WTC11 (cell line): ENCODE measurements at regions not wholly inside any gene's neighbourhood (a gene's known extent, or its start where the extent isn't known, plus 50 kb on each side); places are given as distances from the start of the nearest gene placed in this dataset.

Experiments
- ATAC-seq: fragments of 200-7000 bp; cut with Tn5 transposase; 2 replicates; pipeline ENCODE4 v1.10.0; 2021; ENCODE audit warnings: mild to moderate bottlenecking, moderate library complexity
- CTCF ChIA-PET: fragments of 300-600 bp; sonication (Branson Sonifier 250); formaldehyde crosslinking; loops from one replicate; lab custom pipeline; 2021; ENCODE audit warnings: antibody characterized with exemption; lab: Charles Lee
- POLR2A ChIA-PET: fragments of 350-600 bp; sonication (Branson Sonifier 250); formaldehyde crosslinking; loops from one replicate; lab custom pipeline; 2021; ENCODE audit warnings: antibody characterized with exemption; lab: Charles Lee
- DNase-seq: peaks from one replicate; pipeline ENCODE4 v3.0.0; 2021; ENCODE audit warnings: low spot score
- H3K27ac Mint-ChIP-seq: 2 replicates; pipeline ENCODE4 v1.8.0; 2021; ENCODE audit warnings: mixed read lengths
- H3K27me3 Mint-ChIP-seq: 2 replicates; pipeline ENCODE4 v1.8.0; 2021; ENCODE audit warnings: low read depth, mild to moderate bottlenecking, moderate library complexity, mixed read lengths
- H3K36me3 Mint-ChIP-seq: 2 replicates; pipeline ENCODE4 v1.8.0; 2021; ENCODE audit warnings: mixed read lengths
- H3K4me1 Mint-ChIP-seq: 2 replicates; pipeline ENCODE4 v1.8.0; 2022; ENCODE audit warnings: mixed read lengths
- H3K4me3 Mint-ChIP-seq: 2 replicates; pipeline ENCODE4 v1.8.0; 2021; ENCODE audit warnings: mild to moderate bottlenecking, moderate library complexity, mixed read lengths
- H3K9me3 Mint-ChIP-seq: 2 replicates; pipeline ENCODE4 v1.8.0; 2021; ENCODE audit warnings: mixed read lengths
- ATF3 ChIP-seq: sonication (generic); formaldehyde crosslinking; conservative IDR thresholded peaks from 2 replicates; pipeline ENCODE4 v1.8.1; 2022; ENCODE audit warnings: mild to moderate bottlenecking, missing genetic modification reagents
- CREB1 ChIP-seq: sonication (generic); formaldehyde crosslinking; IDR thresholded peaks from 2 replicates; pipeline ENCODE4 v1.8.0; 2023; ENCODE audit warnings: mild to moderate bottlenecking, missing genetic modification reagents
- CTCF ChIP-seq: fragments of 200-600 bp; IDR thresholded peaks from 2 replicates; pipeline ENCODE4 v1.8.0; 2022; ENCODE audit warnings: antibody characterized with exemption
- E2F1 ChIP-seq: sonication (generic); formaldehyde crosslinking; IDR thresholded peaks from 2 replicates; pipeline ENCODE4 v1.8.0; 2022; ENCODE audit warnings: mild to moderate bottlenecking, missing genetic modification reagents
- EMX1 ChIP-seq: fragments of 250-450 bp; sonication (Bioruptor Pico); IDR thresholded peaks from 2 replicates; pipeline ENCODE4 v1.8.0; 2021; ENCODE audit warnings: mild to moderate bottlenecking
- ERG ChIP-seq: fragments of 250-450 bp; sonication (Bioruptor Pico); IDR thresholded peaks from 2 replicates; pipeline ENCODE4 v1.8.0; 2021; ENCODE audit warnings: mild to moderate bottlenecking
- GABPB1 ChIP-seq: sonication (generic); formaldehyde crosslinking; IDR thresholded peaks from 2 replicates; pipeline ENCODE4 v1.8.1; 2023; ENCODE audit warnings: mild to moderate bottlenecking, missing genetic modification reagents
- GTF2I ChIP-seq: fragments of 250-450 bp; sonication (Bioruptor Pico); conservative IDR thresholded peaks from 2 replicates; pipeline ENCODE4 v1.4.0; 2021; ENCODE audit warnings: mild to moderate bottlenecking
- MAX ChIP-seq: sonication (generic); formaldehyde crosslinking; IDR thresholded peaks from 2 replicates; pipeline ENCODE4 v1.8.0; 2022; ENCODE audit warnings: mild to moderate bottlenecking, missing genetic modification reagents
- NFATC4 ChIP-seq: fragments of 250-450 bp; sonication (Bioruptor Pico); IDR thresholded peaks from 2 replicates; pipeline ENCODE4 v1.9.0; 2021; ENCODE audit warnings: mild to moderate bottlenecking
- NR2C2 ChIP-seq: sonication (generic); formaldehyde crosslinking; IDR thresholded peaks from 2 replicates; pipeline ENCODE4 v1.8.0; 2022; ENCODE audit warnings: mild to moderate bottlenecking, missing genetic modification reagents
- RORB ChIP-seq: fragments of 250-450 bp; sonication (Bioruptor Pico); IDR thresholded peaks from 2 replicates; pipeline ENCODE4 v1.9.0; 2021; ENCODE audit warnings: mild to moderate bottlenecking
- SP1 ChIP-seq: sonication (generic); formaldehyde crosslinking; conservative IDR thresholded peaks from 2 replicates; pipeline ENCODE4 v1.8.1; 2022; ENCODE audit warnings: missing genetic modification reagents
- TEAD1 ChIP-seq: sonication (generic); formaldehyde crosslinking; IDR thresholded peaks from 2 replicates; pipeline ENCODE4 v1.8.0; 2022; ENCODE audit warnings: mild to moderate bottlenecking, missing genetic modification reagents
- TP53 ChIP-seq: sonication (generic); formaldehyde crosslinking; IDR thresholded peaks from 2 replicates; pipeline ENCODE4 v1.8.1; 2023; ENCODE audit warnings: mild to moderate bottlenecking, missing genetic modification reagents
- ZMAT4 ChIP-seq: fragments of 250-450 bp; sonication (Bioruptor Pico); IDR thresholded peaks from 2 replicates; pipeline ENCODE4 v1.9.0; 2021; ENCODE audit warnings: mild to moderate bottlenecking
- ZNF396 ChIP-seq: fragments of 250-450 bp; sonication (Bioruptor Pico); IDR thresholded peaks from 2 replicates; pipeline ENCODE4 v1.8.0; 2021; ENCODE audit warnings: mild to moderate bottlenecking, moderate library complexity, borderline replicate concordance
- ZNF423 ChIP-seq: fragments of 250-450 bp; sonication (Bioruptor Pico); IDR thresholded peaks from 2 replicates; pipeline ENCODE4 v2.1.2; 2022; ENCODE audit warnings: mild to moderate bottlenecking, moderate library complexity
- ZNF425 ChIP-seq: fragments of 250-450 bp; sonication (Bioruptor Pico); conservative IDR thresholded peaks from 2 replicates; pipeline ENCODE4 v1.9.0; 2021; ENCODE audit warnings: mild to moderate bottlenecking
- TF ChIP-seq, protein P1 (sequence below): sonication (generic); formaldehyde crosslinking; IDR thresholded peaks from 2 replicates; pipeline ENCODE4 v1.8.0; 2022; ENCODE audit warnings: missing genetic modification reagents
- TF ChIP-seq, protein P2 (sequence below): sonication (generic); formaldehyde crosslinking; IDR thresholded peaks from 2 replicates; pipeline ENCODE4 v1.8.1; 2022; ENCODE audit warnings: mild to moderate bottlenecking, moderate library complexity, missing genetic modification reagents

DNA sequence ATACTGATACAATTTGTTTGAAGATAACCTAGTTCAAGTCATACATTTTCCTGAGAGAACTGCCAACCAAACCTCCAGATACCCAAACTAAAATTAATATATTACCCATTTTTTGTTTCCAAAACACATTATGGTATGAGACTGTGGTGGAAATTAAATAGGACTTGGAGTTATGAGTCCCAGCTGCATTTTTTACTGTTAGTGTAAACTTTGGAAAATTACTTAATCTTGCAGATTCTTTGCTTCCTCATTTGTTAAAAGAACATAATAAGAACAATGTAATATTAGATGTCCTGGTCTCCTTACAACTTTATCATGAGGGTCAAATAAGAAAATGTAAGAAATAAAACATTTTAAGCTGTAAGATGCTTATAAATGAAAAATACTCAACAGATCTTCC lies 98.2 kb upstream of the TRIB2 start (continued):
- TF ChIP-seq GABPB1 (CRISPR knock-in tag) (no peak), E2F1 (CRISPR knock-in tag) (no peak)
- TF ChIP-seq, all 79 proteins: peak for 0

- CTCF ChIA-PET = no interaction called here
- no peak overlapping the region for H3K4me3 Mint-ChIP-seq
- no peak for TF ChIP-seq MAX
- no peak for TF ChIP-seq NFATC4 (CRISPR knock-in tag)
- TF ChIP-seq NR2C2 (CRISPR knock-in tag) = no peak
- no peak for TF ChIP-seq CTCF
- TF ChIP-seq ATF3 (CRISPR knock-in tag) = no peak
- TF ChIP-seq SP1 (CRISPR knock-in tag) = no peak
- TF ChIP-seq ERG = no peak
- TF ChIP-seq CREB1 (CRISPR knock-in tag) = no peak
- TF ChIP-seq GTF2I = no peak
- TF ChIP-seq TP53 (CRISPR knock-in tag) = no peak
- no peak for TF ChIP-seq ZMAT4 (CRISPR knock-in tag)
- no peak for TF ChIP-seq EMX1 (CRISPR knock-in tag)
- no peak for TF ChIP-seq ZNF425 (CRISPR knock-in tag)
- TF ChIP-seq ZNF423 (CRISPR knock-in tag) = no peak
- TF ChIP-seq, protein P1, sequence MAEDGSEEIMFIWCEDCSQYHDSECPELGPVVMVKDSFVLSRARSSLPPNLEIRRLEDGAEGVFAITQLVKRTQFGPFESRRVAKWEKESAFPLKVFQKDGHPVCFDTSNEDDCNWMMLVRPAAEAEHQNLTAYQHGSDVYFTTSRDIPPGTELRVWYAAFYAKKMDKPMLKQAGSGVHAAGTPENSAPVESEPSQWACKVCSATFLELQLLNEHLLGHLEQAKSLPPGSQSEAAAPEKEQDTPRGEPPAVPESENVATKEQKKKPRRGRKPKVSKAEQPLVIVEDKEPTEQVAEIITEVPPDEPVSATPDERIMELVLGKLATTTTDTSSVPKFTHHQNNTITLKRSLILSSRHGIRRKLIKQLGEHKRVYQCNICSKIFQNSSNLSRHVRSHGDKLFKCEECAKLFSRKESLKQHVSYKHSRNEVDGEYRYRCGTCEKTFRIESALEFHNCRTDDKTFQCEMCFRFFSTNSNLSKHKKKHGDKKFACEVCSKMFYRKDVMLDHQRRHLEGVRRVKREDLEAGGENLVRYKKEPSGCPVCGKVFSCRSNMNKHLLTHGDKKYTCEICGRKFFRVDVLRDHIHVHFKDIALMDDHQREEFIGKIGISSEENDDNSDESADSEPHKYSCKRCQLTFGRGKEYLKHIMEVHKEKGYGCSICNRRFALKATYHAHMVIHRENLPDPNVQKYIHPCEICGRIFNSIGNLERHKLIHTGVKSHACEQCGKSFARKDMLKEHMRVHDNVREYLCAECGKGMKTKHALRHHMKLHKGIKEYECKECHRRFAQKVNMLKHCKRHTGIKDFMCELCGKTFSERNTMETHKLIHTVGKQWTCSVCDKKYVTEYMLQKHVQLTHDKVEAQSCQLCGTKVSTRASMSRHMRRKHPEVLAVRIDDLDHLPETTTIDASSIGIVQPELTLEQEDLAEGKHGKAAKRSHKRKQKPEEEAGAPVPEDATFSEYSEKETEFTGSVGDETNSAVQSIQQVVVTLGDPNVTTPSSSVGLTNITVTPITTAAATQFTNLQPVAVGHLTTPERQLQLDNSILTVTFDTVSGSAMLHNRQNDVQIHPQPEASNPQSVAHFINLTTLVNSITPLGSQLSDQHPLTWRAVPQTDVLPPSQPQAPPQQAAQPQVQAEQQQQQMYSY = no peak
- no peak for TF ChIP-seq RORB (CRISPR knock-in tag)
- no peak for TF ChIP-seq TEAD1 (CRISPR knock-in tag)
- TF ChIP-seq GABPB1 (CRISPR knock-in tag) = no peak
- TF ChIP-seq ZNF396 (CRISPR knock-in tag) = no peak
- TF ChIP-seq, protein P2, sequence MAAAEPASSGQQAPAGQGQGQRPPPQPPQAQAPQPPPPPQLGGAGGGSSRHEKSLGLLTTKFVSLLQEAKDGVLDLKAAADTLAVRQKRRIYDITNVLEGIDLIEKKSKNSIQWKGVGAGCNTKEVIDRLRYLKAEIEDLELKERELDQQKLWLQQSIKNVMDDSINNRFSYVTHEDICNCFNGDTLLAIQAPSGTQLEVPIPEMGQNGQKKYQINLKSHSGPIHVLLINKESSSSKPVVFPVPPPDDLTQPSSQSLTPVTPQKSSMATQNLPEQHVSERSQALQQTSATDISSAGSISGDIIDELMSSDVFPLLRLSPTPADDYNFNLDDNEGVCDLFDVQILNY (CRISPR knock-in tag) = no peak
- TF ChIP-seq, all 79 proteins: peak for 0
- no peak for ATAC-seq
- no peaks in the 10 kb centered on the region for H3K36me3 Mint-ChIP-seq
- peaks cover 24% of the 10 kb centered on the region for H3K4me1 Mint-ChIP-seq
- no peaks in the 10 kb centered on the region for H3K9me3 Mint-ChIP-seq
- no peak for DNase-seq
- no peak overlapping the region for H3K27ac Mint-ChIP-seq
- POLR2A ChIA-PET = no interaction called here
- no peaks in the 10 kb centered on the region for H3K27me3 Mint-ChIP-seq
These were observed 96.8 kb upstream of the TRIB2 start for GRCh38 chr2:12619975-12620374.
